SK-N-SH (cell line): ENCODE measurements at regions not wholly inside any gene's neighbourhood (a gene's known extent, or its start where the extent isn't known, plus 50 kb on each side); places are given as distances from the start of the nearest gene placed in this dataset.
A peak's percentile ranks its signal among the peaks of the same experiment; 100 is the strongest.

Source experiments
- CTCF ChIA-PET: fragments of 300-600, 350-600 bp; formaldehyde crosslinking; extraction: SDS; loops from one replicate; lab custom pipeline; 2021; lab: Yijun Ruan, JAX
- POLR2A ChIA-PET: fragments of 350-600 bp; sonication (Branson Sonifier 250); formaldehyde crosslinking; extraction: SDS; loops from one replicate; lab custom pipeline; 2020; ENCODE audit warnings: antibody characterized with exemption, inconsistent platforms; lab: Yijun Ruan, JAX
- DNase-seq: peaks from one replicate; pipeline ENCODE4 v3.0.0; 2012
- H2AFZ ChIP-seq: fragments of 200-600 bp; sonication (generic); 2 replicates; pipeline ENCODE4 v1.8.1; 2016; ENCODE audit warnings: antibody characterized with exemption, mild to moderate bottlenecking, low read depth
- H3F3A ChIP-seq: fragments of 200-600 bp; sonication (generic); replicated peaks from 2 replicates; pipeline ENCODE3; 2016; ENCODE audit warnings: antibody characterized with exemption, mild to moderate bottlenecking; ENCODE audit not compliant: insufficient read depth
- H3K27ac ChIP-seq, 2 experiments: fragments of 200-500 bp in 1 of 2; fragments of 200-600 bp in 1 of 2; sonication (Bioruptor generic) in 1 of 2; sonication (generic), shearing (Covaris generic) in 1 of 2; 2 replicates each; pipeline versions ENCODE4 v1.5.1 to v1.6.1; 2014 to 2016; ENCODE audit warnings: low read depth in 2 of 2, inconsistent platforms in 1 of 2, low read length in 1 of 2, mild to moderate bottlenecking in 1 of 2, mixed read lengths in 1 of 2
- H3K27me3 ChIP-seq: fragments of 200-600 bp; sonication (generic), shearing (Covaris generic); 2 replicates; pipeline ENCODE4 v1.6.1; 2016; ENCODE audit warnings: mixed run types; ENCODE audit not compliant: insufficient read depth
- H3K36me3 ChIP-seq, 2 experiments: fragments of 200-500 bp in 1 of 2; fragments of 200-600 bp in 1 of 2; sonication (Bioruptor generic) in 1 of 2; sonication (generic) in 1 of 2; replicated peaks in 1 of 2; 2 replicates each; pipeline versions ENCODE3 to v1.5.1; 2014 to 2016; ENCODE audit warnings: low read length in 1 of 2, mild to moderate bottlenecking in 1 of 2; ENCODE audit not compliant: insufficient read depth in 2 of 2, control insufficient read depth in 1 of 2
- H3K4me1 ChIP-seq, 2 experiments: fragments of 200-500 bp in 1 of 2; fragments of 200-600 bp in 1 of 2; sonication (Bioruptor generic) in 1 of 2; sonication (generic), shearing (Covaris generic) in 1 of 2; 2 replicates each; pipeline versions ENCODE4 v1.5.1 to v1.6.1; 2014 to 2016; ENCODE audit warnings: low read depth in 1 of 2, low read length in 1 of 2, mixed run types in 1 of 2; ENCODE audit not compliant: insufficient read depth in 2 of 2, control insufficient read depth in 1 of 2
- H3K4me2 ChIP-seq: fragments of 200-600 bp; sonication (generic), shearing (Covaris generic); 2 replicates; pipeline ENCODE4 v1.6.1; 2017; ENCODE audit warnings: mixed run types
- H3K4me3 ChIP-seq, 2 experiments: fragments of 200-500 bp in 1 of 2; fragments of 200-600 bp in 1 of 2; sonication (Bioruptor generic) in 1 of 2; sonication (generic), shearing (Covaris generic) in 1 of 2; 2 replicates each; pipeline versions ENCODE4 v1.5.1 to v1.8.1; 2014 to 2016; ENCODE audit warnings: low read depth in 2 of 2, inconsistent platforms in 1 of 2, low read length in 1 of 2, mild to moderate bottlenecking in 1 of 2, mixed read lengths in 1 of 2, moderate library complexity in 1 of 2
- H3K79me2 ChIP-seq: fragments of 200-600 bp; sonication (generic); 2 replicates; pipeline ENCODE4 v1.8.1; 2017; ENCODE audit warnings: mild to moderate bottlenecking; ENCODE audit not compliant: insufficient read depth
- H3K9ac ChIP-seq: fragments of 200-600 bp; sonication (generic); 2 replicates; pipeline ENCODE4 v1.6.1; 2017; ENCODE audit warnings: mixed run types
- H3K9me2 ChIP-seq: fragments of 200-600 bp; sonication (generic); 2 replicates; pipeline ENCODE4 v1.6.1; 2017; ENCODE audit warnings: mixed run types
- H3K9me3 ChIP-seq: fragments of 200-600 bp; sonication (generic); 2 replicates; pipeline ENCODE4 v1.6.1; 2017; ENCODE audit warnings: mixed run types, mild to moderate bottlenecking, moderate library complexity
- H4K20me1 ChIP-seq: fragments of 200-600 bp; sonication (generic); 2 replicates; pipeline ENCODE4 v1.6.1; 2017; ENCODE audit warnings: mild to moderate bottlenecking, mixed run types; ENCODE audit not compliant: insufficient read depth
- FOXJ3 ChIP-seq: sonication (generic); formaldehyde crosslinking; IDR thresholded peaks from 2 replicates; pipeline ENCODE4 v1.5.1; 2020; ENCODE audit warnings: mild to moderate bottlenecking, missing genetic modification reagents
- FOXM1 ChIP-seq: IDR thresholded peaks from 2 replicates; pipeline ENCODE4 v1.4.0; 2012; ENCODE audit warnings: low read depth, mild to moderate bottlenecking
- GABPA ChIP-seq: IDR thresholded peaks from 2 replicates; pipeline ENCODE4 v1.4.0; 2012; ENCODE audit warnings: low read depth, mild to moderate bottlenecking
- NFIC ChIP-seq: IDR thresholded peaks from 2 replicates; pipeline ENCODE4 v1.4.0; 2012; ENCODE audit warnings: borderline replicate concordance
- RAD21 ChIP-seq: IDR thresholded peaks from 2 replicates; pipeline ENCODE4 v1.6.1; 2012; ENCODE audit warnings: mild to moderate bottlenecking, low read length
- RCOR1 ChIP-seq: fragments of 150-350 bp; IDR thresholded peaks from 2 replicates; pipeline ENCODE4 v1.6.1; 2017; ENCODE audit warnings: antibody characterized with exemption, low read length
- SMC3 ChIP-seq: IDR thresholded peaks from 2 replicates; pipeline ENCODE4 v1.6.1; 2012; ENCODE audit warnings: low read depth, low read length, improper control_type of control experiment
- TAF1 ChIP-seq: IDR thresholded peaks from 2 replicates; pipeline ENCODE4 v1.6.1; 2012; ENCODE audit warnings: low read depth, mild to moderate bottlenecking, low read length, moderate library complexity, borderline replicate concordance
- TCF12 ChIP-seq: IDR thresholded peaks from 2 replicates; pipeline ENCODE4 v1.4.0; 2012
- TEAD4 ChIP-seq: IDR thresholded peaks from 2 replicates; pipeline ENCODE4 v1.4.0; 2012; ENCODE audit warnings: mild to moderate bottlenecking, borderline replicate concordance; ENCODE audit not compliant: insufficient read depth
- YY1 ChIP-seq: IDR thresholded peaks from 2 replicates; pipeline ENCODE4 v1.4.0; 2012; ENCODE audit warnings: low read depth, mild to moderate bottlenecking
- WGBS: methylation state at CpG from one replicate; pipeline ENCODE4 v1.1.6; 2017; ENCODE audit warnings: low lambda C conversion rate; 5-methylcytosine and 5-hydroxymethylcytosine counted together
- TF ChIP-seq, protein P1 (sequence below): fragments of 150-350 bp; IDR thresholded peaks from 2 replicates; pipeline ENCODE4 v1.6.1; 2016; ENCODE audit warnings: mild to moderate bottlenecking, low read depth, low read length
- TF ChIP-seq, protein P2 (sequence below): fragments of 150-350 bp; IDR thresholded peaks from 2 replicates; pipeline ENCODE4 v1.6.1; 2017; ENCODE audit warnings: antibody characterized with exemption, low read length, low read depth, borderline replicate concordance
- TF ChIP-seq, protein P3 (sequence below): IDR thresholded peaks from 2 replicates; pipeline ENCODE4; 2012
- TF ChIP-seq, protein P4 (sequence below): IDR thresholded peaks from 2 replicates; pipeline ENCODE4 v1.4.0; 2012; ENCODE audit warnings: low read depth
- TF ChIP-seq, protein P5 (sequence below): IDR thresholded peaks from 2 replicates; pipeline ENCODE4 v1.4.0; 2012; ENCODE audit warnings: low read depth, borderline replicate concordance
- TF ChIP-seq, protein P6 (sequence below): fragments of 200-600 bp; sonication (generic); IDR thresholded peaks from 2 replicates; pipeline ENCODE4 v1.6.1; 2017; ENCODE audit warnings: antibody characterized with exemption, mild to moderate bottlenecking, moderate library complexity

DNA sequence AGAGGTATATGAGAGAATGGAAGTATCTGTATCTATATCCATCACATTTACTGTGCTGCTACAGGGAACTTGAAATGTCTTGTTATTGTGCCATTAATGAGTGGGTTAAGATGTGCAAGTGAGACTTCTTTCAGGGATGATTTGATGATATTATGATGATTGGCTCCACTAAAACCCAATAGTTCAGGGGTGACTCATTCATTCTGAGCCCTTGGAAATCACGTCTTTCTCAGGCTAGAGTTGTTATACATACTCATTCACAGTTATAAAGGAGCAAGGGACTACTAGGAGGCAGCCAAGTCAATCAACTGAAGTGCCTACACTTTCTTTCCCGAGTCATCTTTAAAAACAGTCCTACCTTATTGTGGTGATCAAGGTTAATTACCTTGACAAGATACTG lies 1109.8 kb upstream of the B3GALT2 start:
- ChIA-PET POLR2A (no interaction called here), CTCF (no interaction called here)
- TF ChIP-seq, protein P1, sequence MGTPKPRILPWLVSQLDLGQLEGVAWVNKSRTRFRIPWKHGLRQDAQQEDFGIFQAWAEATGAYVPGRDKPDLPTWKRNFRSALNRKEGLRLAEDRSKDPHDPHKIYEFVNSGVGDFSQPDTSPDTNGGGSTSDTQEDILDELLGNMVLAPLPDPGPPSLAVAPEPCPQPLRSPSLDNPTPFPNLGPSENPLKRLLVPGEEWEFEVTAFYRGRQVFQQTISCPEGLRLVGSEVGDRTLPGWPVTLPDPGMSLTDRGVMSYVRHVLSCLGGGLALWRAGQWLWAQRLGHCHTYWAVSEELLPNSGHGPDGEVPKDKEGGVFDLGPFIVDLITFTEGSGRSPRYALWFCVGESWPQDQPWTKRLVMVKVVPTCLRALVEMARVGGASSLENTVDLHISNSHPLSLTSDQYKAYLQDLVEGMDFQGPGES: no peak
- TF ChIP-seq, protein P2, sequence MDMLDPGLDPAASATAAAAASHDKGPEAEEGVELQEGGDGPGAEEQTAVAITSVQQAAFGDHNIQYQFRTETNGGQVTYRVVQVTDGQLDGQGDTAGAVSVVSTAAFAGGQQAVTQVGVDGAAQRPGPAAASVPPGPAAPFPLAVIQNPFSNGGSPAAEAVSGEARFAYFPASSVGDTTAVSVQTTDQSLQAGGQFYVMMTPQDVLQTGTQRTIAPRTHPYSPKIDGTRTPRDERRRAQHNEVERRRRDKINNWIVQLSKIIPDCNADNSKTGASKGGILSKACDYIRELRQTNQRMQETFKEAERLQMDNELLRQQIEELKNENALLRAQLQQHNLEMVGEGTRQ: no peak
- TF ChIP-seq RCOR1 (no peak), TCF12 (no peak), FOXJ3 (CRISPR knock-in tag) (no peak), TEAD4 (no peak), FOXM1 (no peak), NFIC (no peak), GABPA (no peak), YY1 (no peak)
- TF ChIP-seq, protein P3, sequence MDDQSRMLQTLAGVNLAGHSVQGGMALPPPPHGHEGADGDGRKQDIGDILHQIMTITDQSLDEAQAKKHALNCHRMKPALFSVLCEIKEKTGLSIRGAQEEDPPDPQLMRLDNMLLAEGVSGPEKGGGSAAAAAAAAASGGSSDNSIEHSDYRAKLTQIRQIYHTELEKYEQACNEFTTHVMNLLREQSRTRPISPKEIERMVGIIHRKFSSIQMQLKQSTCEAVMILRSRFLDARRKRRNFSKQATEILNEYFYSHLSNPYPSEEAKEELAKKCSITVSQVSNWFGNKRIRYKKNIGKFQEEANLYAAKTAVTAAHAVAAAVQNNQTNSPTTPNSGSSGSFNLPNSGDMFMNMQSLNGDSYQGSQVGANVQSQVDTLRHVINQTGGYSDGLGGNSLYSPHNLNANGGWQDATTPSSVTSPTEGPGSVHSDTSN: no peak
- TF ChIP-seq, protein P4, sequence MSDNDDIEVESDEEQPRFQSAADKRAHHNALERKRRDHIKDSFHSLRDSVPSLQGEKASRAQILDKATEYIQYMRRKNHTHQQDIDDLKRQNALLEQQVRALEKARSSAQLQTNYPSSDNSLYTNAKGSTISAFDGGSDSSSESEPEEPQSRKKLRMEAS: no peak
- TF ChIP-seq, protein P5, sequence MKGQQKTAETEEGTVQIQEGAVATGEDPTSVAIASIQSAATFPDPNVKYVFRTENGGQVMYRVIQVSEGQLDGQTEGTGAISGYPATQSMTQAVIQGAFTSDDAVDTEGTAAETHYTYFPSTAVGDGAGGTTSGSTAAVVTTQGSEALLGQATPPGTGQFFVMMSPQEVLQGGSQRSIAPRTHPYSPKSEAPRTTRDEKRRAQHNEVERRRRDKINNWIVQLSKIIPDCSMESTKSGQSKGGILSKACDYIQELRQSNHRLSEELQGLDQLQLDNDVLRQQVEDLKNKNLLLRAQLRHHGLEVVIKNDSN: no peak
- Histone ChIP-seq H4K20me1 (no peaks in the 10 kb centered on the region), H2AFZ (no peak overlapping the region), H3K36me3 (no peaks in the 10 kb centered on the region), H3K9me2 (no peaks in the 10 kb centered on the region), H3K4me3 (no peak overlapping the region), H3K79me2 (no peaks in the 10 kb centered on the region), H3K4me2 (no peak overlapping the region), H3F3A (no peaks in the 10 kb centered on the region), H3K9ac (no peak overlapping the region), H3K9me3 (no peaks in the 10 kb centered on the region), H3K27ac (no peak overlapping the region), H3K4me1 (no peaks in the 10 kb centered on the region; a peak in 1 of 4 replicates), H3K27me3 (no peaks in the 10 kb centered on the region)
- no peak for DNase-seq
- WGBS: 17% methylated on average over 2 of the region's 2 CpGs

DNA sequence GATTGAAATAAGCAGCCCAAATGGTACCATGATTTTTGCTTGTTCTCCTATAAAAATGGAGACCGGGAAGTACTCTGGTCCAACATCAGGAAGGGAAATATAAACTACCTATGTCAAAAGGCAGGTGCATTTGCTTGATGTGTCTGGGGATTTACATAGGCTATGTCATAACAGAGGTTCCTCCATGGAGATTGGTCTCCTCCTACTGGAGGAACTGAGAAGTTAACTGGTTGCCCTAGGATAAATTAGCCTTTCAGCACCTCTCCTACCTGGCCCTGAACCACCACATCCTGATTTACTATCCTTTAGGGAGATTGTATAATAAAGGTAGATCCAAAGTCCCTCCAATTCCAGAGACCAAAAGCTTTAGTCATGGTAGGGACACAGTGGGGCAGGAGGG lies 1109.3 kb upstream of the B3GALT2 start:
- Histone ChIP-seq H4K20me1 (no peaks in the 10 kb centered on the region), H2AFZ (no peak overlapping the region), H3K27me3 (no peaks in the 10 kb centered on the region), H3K79me2 (no peaks in the 10 kb centered on the region), H3K9me2 (no peaks in the 10 kb centered on the region), H3K9ac (no peak overlapping the region), H3K27ac (no peak overlapping the region), H3K36me3 (no peaks in the 10 kb centered on the region), H3K4me1 (no peaks in the 10 kb centered on the region; a peak in 1 of 4 replicates), H3K4me2 (no peak overlapping the region), H3K4me3 (no peak overlapping the region; a peak in 1 of 4 replicates), H3K9me3 (no peaks in the 10 kb centered on the region), H3F3A (no peaks in the 10 kb centered on the region)
- TF ChIP-seq TAF1 (no peak), SMC3 (peak; percentile 60), RAD21 (peak; percentile 73)
- TF ChIP-seq, protein P1: no peak
- TF ChIP-seq, protein P6, sequence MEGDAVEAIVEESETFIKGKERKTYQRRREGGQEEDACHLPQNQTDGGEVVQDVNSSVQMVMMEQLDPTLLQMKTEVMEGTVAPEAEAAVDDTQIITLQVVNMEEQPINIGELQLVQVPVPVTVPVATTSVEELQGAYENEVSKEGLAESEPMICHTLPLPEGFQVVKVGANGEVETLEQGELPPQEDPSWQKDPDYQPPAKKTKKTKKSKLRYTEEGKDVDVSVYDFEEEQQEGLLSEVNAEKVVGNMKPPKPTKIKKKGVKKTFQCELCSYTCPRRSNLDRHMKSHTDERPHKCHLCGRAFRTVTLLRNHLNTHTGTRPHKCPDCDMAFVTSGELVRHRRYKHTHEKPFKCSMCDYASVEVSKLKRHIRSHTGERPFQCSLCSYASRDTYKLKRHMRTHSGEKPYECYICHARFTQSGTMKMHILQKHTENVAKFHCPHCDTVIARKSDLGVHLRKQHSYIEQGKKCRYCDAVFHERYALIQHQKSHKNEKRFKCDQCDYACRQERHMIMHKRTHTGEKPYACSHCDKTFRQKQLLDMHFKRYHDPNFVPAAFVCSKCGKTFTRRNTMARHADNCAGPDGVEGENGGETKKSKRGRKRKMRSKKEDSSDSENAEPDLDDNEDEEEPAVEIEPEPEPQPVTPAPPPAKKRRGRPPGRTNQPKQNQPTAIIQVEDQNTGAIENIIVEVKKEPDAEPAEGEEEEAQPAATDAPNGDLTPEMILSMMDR: peak; percentile 63
- WGBS: 5% methylated on average over 1 of the region's 1 CpG
- no peak for DNase-seq
- POLR2A ChIA-PET: no interaction called here
- CTCF ChIA-PET: no interaction called here
